CD4-positive, alpha-beta T cell (primary cell): ENCODE measurements at regions not wholly inside any gene's neighbourhood (a gene's known extent, or its start where the extent isn't known, plus 50 kb on each side); places are given as distances from the start of the nearest gene placed in this dataset.

Source experiments
- ATAC-seq: fragments of 200-7000 bp; cut with Tn5 transposase; one replicate; pipeline ENCODE4 v1.10.0; 2022; ENCODE audit warnings: mild to moderate bottlenecking; ENCODE audit not compliant: poor library complexity
- CTCF ChIA-PET: fragments of 350-600 bp; sonication (Branson Sonifier 250); formaldehyde crosslinking; loops from one replicate; lab custom pipeline; 2021; ENCODE audit warnings: antibody characterized with exemption, inconsistent platforms; lab: Charles Lee
- POLR2A ChIA-PET: fragments of 350-600 bp; sonication (Branson Sonifier 250); formaldehyde crosslinking; loops from one replicate; lab custom pipeline; 2021; ENCODE audit warnings: antibody characterized with exemption, inconsistent platforms; lab: Charles Lee
- DNase-seq, 14 experiments: peaks; one replicate each; pipeline ENCODE4 v3.0.0-alpha.2; 2013 to 2020; ENCODE audit warnings: mixed read lengths in 2 of 14
- H3K27ac ChIP-seq, 2 donors: one replicate each; pipeline versions ENCODE4 v1.5.1 to v1.7.0; 2013; ENCODE audit warnings: low read length in 2 of 2, low read depth in 1 of 2, mild to moderate bottlenecking in 1 of 2
- H3K27me3 ChIP-seq, 2 experiments: 1 replicate in 1 of 2; 2 replicates in 1 of 2; pipeline versions ENCODE4 v1.6.1 to v1.7.0; 2013; ENCODE audit warnings: low read length in 2 of 2, control low read depth in 1 of 2, mild to moderate bottlenecking in 1 of 2, moderate library complexity in 1 of 2; ENCODE audit not compliant: insufficient read depth in 2 of 2, control insufficient read depth in 1 of 2
- H3K36me3 ChIP-seq: one replicate; pipeline ENCODE4 v1.6.1; 2013; ENCODE audit warnings: low read length, control low read depth; ENCODE audit not compliant: insufficient read depth
- H3K4me1 ChIP-seq: one replicate; pipeline ENCODE4 v1.6.1; 2013; ENCODE audit warnings: low read length, control low read depth; ENCODE audit not compliant: insufficient read depth
- H3K4me3 ChIP-seq: one replicate; pipeline ENCODE4 v1.5.1; 2013; ENCODE audit warnings: mild to moderate bottlenecking, low read length, moderate library complexity
- H3K9me3 ChIP-seq, 2 experiments: 1 replicate in 1 of 2; 2 replicates in 1 of 2; pipeline versions ENCODE4 v1.6.1 to v1.7.0; 2013; ENCODE audit warnings: low read length in 2 of 2, mild to moderate bottlenecking in 2 of 2, control low read depth in 1 of 2, moderate library complexity in 1 of 2; ENCODE audit not compliant: control insufficient read depth in 1 of 2, insufficient read depth in 1 of 2
- H3K27ac Mint-ChIP-seq: one replicate; pipeline ENCODE4 v1.8.0; 2020; ENCODE audit warnings: mixed read lengths
- H3K27me3 Mint-ChIP-seq: one replicate; pipeline ENCODE4 v1.8.0; 2021; ENCODE audit warnings: mixed read lengths
- H3K36me3 Mint-ChIP-seq: one replicate; pipeline ENCODE4 v1.8.0; 2021; ENCODE audit warnings: low read depth, mixed read lengths
- H3K4me1 Mint-ChIP-seq: one replicate; pipeline ENCODE4 v1.8.0; 2021; ENCODE audit warnings: low read depth, mixed read lengths
- H3K4me3 Mint-ChIP-seq: one replicate; pipeline ENCODE4 v1.8.0; 2020; ENCODE audit warnings: mild to moderate bottlenecking, mixed read lengths
- H3K9me3 Mint-ChIP-seq: one replicate; pipeline ENCODE4 v1.8.0; 2020; ENCODE audit warnings: mixed read lengths
- intact Hi-C, 2 experiments: fragments of 100-400 bp; cut with DNase I in 1 of 2; cut with micrococcal nuclease in 1 of 2; formaldehyde crosslinking; loops; one replicate each; pipeline versions ENCODE4 v1.15.1 to v1.9.0; 2023 to 2025; cut with DNase I, micrococcal nuclease
- TF ChIP-seq, protein P1 (sequence below): fragments of 200-600 bp; IDR thresholded peaks from one replicate; pipeline ENCODE4 v1.8.0; 2022; ENCODE audit warnings: antibody characterized with exemption, mild to moderate bottlenecking

- DNase-seq (peak in 4 of 14 experiments; percentile 10 to 80 (median 52)), ATAC-seq (no peak)
- CTCF ChIA-PET: interaction anchor here (0.5 kb wide), 1 partner anchor 151 kb away, joined by 3 read pairs; no protein-coding TSS in a partner anchor
- Histone ChIP-seq H3K27ac (no peak overlapping the region), H3K27me3 (no peaks in the 10 kb centered on the region), H3K4me3 (no peak overlapping the region), H3K4me1 (peaks cover 70% of the 10 kb centered on the region), H3K36me3 (peaks cover 5% of the 10 kb centered on the region), H3K9me3 (no peaks in the 10 kb centered on the region)
- peaks cover 18% of the 10 kb centered on the region for H3K4me1 Mint-ChIP-seq
- intact Hi-C loops: no loop called here
- no peak overlapping the region for H3K4me3 Mint-ChIP-seq
- H3K27ac Mint-ChIP-seq: no peak overlapping the region
- POLR2A ChIA-PET: no interaction called here
- H3K9me3 Mint-ChIP-seq: no peaks in the 10 kb centered on the region
- H3K36me3 Mint-ChIP-seq: no peaks in the 10 kb centered on the region
- no peaks in the 10 kb centered on the region for H3K27me3 Mint-ChIP-seq
- TF ChIP-seq, protein P1, sequence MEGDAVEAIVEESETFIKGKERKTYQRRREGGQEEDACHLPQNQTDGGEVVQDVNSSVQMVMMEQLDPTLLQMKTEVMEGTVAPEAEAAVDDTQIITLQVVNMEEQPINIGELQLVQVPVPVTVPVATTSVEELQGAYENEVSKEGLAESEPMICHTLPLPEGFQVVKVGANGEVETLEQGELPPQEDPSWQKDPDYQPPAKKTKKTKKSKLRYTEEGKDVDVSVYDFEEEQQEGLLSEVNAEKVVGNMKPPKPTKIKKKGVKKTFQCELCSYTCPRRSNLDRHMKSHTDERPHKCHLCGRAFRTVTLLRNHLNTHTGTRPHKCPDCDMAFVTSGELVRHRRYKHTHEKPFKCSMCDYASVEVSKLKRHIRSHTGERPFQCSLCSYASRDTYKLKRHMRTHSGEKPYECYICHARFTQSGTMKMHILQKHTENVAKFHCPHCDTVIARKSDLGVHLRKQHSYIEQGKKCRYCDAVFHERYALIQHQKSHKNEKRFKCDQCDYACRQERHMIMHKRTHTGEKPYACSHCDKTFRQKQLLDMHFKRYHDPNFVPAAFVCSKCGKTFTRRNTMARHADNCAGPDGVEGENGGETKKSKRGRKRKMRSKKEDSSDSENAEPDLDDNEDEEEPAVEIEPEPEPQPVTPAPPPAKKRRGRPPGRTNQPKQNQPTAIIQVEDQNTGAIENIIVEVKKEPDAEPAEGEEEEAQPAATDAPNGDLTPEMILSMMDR: no peak
These were observed 50.4 kb upstream of the STXBP1 start for GRCh38 chr9:127561491-127562278.
